ENCODE measurements at regions not wholly inside any gene's neighbourhood (a gene's known extent, or its start where the extent isn't known, plus 50 kb on each side); places are given as distances from the start of the nearest gene placed in this dataset.

DNA sequence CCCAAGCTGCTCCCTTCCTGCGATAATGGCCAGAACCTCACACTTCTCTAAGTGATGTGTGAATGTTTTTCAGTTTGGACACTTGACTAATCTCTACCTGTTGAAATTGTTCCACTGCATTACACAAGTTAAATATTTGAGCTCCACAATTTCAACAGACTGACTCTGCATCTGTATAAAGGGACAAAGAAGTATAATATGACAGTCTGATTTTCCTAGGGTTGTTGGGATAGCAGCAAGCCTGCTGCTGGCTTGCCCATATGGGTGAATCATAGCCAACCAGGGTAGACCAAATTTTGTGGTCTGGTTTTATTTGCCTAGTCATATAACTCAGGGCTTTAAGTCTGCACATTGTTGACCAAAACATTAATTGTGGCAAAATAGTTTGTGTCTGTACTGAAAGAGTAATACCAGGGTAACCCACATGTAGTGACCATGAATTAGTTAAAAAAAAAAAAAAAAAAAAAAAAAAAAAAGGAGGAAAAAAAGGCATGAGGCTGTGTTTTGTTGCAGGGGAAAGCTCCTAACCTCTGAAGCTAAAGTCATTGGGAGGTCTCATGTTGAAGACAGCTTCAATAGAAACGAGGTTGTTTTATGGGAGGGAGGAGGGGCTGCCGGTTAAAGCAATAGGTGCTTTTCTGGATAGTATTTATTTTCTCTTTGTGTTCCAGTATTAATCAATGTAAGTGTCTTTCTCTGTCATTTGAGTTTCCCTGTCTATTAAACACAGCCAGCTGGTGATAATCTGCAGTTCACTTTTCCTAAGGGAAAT, 534.2 kb downstream of the RAB28 start:
- ATAC-seq (ENCODE audit: insufficient number of reproducible peaks, low FRiP score, low read depth), result no peak
- Histone ChIP-seq H3K9me3 (no peaks in the 10 kb centered on the region), H3K4me3 (no peak overlapping the region), H3K27ac (no peak overlapping the region), H3K4me1 (ENCODE audit: control insufficient read depth in 1 of 2, low read depth in 2 of 2) (peaks cover 0 to 6% of the 10 kb centered on the region in 2 donors), H3K36me3 (no peaks in the 10 kb centered on the region), H3K27me3 (replicated peaks; ENCODE audit: insufficient read depth) (no peaks in the 10 kb centered on the region)
- DNase-seq (ENCODE audit: low spot score), result no peak
- no peak for TF ChIP-seq CTCF (IDR thresholded peaks at IDR 0.05)

- H3K4me1 ChIP-seq (ENCODE audit: control insufficient read depth in 1 of 2, low read depth in 2 of 2), result peaks cover 6 to 8% of the 10 kb centered on the region in 2 donors
- no peak overlapping the region for H3K27ac ChIP-seq
- H3K27me3 ChIP-seq (replicated peaks; ENCODE audit: insufficient read depth), result no peaks in the 10 kb centered on the region
- no peak for TF ChIP-seq CTCF (IDR thresholded peaks at IDR 0.05)
- H3K36me3 ChIP-seq, result no peaks in the 10 kb centered on the region
- no peaks in the 10 kb centered on the region for H3K9me3 ChIP-seq
- ATAC-seq (ENCODE audit: insufficient number of reproducible peaks, low FRiP score, low read depth) (no peak), DNase-seq (ENCODE audit: low spot score) (no peak)
- H3K4me3 ChIP-seq, result no peak overlapping the region
Measured at GRCh38 chr4:12943069-12943468, 541.1 kb downstream of the RAB28 start.

DNA sequence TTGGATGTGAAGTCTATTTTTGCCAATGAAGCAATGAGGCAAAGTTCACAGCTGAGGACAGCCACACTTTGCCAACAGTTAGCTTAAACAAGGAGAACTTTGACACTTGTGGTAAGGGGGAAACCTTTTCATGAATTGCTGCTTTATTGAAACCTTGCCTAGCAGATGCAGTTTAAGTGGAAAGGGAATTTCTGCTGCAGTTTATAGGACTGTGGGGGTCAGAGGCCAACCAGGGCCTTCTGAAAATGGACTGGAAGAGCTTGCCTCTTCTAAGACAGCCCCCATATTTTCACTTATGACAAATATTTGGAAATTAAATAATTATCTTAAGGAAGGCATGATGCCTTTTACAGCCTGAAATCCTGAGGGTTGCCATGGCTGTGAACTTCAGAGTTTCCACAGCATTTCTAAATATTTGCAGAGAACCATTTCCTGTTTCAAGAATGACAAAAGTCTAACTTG, 550.3 kb downstream of the RAB28 start:
- DNase-seq (ENCODE audit: low spot score) (no peak), ATAC-seq (ENCODE audit: insufficient number of reproducible peaks, low FRiP score, low read depth) (no peak)
- no peak for TF ChIP-seq CTCF (IDR thresholded peaks at IDR 0.05)
- H3K4me3 ChIP-seq, result no peak overlapping the region
- no peaks in the 10 kb centered on the region for H3K9me3 ChIP-seq
- no peaks in the 10 kb centered on the region for H3K27me3 ChIP-seq (replicated peaks; ENCODE audit: insufficient read depth)
- no peaks in the 10 kb centered on the region for H3K36me3 ChIP-seq
- peaks cover 5 to 12% of the 10 kb centered on the region in 2 donors for H3K4me1 ChIP-seq (ENCODE audit: control insufficient read depth in 1 of 2, low read depth in 2 of 2)
- H3K27ac ChIP-seq, result peak overlapping the region in 1 of 2 donors; percentile 13

DNA sequence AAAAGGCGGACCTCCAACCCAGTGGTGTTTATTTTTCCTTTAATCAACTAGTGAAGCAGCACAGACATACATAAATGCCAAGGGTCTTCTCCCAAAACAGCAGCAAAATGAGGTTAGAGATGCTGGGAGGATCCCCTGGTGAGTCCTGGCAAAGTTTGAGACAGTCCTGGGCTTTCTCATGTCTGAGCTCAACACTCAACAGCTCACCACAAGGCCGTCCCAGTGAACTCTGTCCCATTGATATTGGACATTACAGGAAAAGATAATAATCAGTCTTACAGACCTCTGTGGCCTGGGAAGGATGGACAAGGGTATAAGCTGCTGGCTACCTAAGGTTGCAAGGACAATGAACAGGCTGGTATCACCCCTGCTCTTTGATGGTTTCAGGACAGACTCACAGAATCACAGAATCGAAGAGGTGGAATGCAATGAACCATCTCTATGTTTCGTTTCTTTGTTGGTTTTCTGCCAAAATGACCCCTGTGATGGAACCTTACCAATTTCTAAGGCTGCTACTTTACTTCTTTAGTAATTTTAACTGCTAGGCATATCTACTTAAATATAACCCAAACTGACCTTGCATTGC, 551.8 kb downstream of the RAB28 start:
- peaks cover 5 to 12% of the 10 kb centered on the region in 2 donors for H3K4me1 ChIP-seq (ENCODE audit: control insufficient read depth in 1 of 2, low read depth in 2 of 2)
- H3K4me3 ChIP-seq, result no peak overlapping the region
- DNase-seq (ENCODE audit: low spot score) (no peak), ATAC-seq (ENCODE audit: insufficient number of reproducible peaks, low FRiP score, low read depth) (no peak)
- H3K36me3 ChIP-seq, result no peaks in the 10 kb centered on the region
- TF ChIP-seq CTCF (IDR thresholded peaks at IDR 0.05), result no peak
- no peak overlapping the region for H3K27ac ChIP-seq
- H3K27me3 ChIP-seq (replicated peaks; ENCODE audit: insufficient read depth), result no peaks in the 10 kb centered on the region
- H3K9me3 ChIP-seq, result no peaks in the 10 kb centered on the region

- no peak overlapping the region for H3K4me3 ChIP-seq
- H3K27me3 ChIP-seq (replicated peaks; ENCODE audit: insufficient read depth), result no peaks in the 10 kb centered on the region
- no peak overlapping the region for H3K27ac ChIP-seq
- DNase-seq (ENCODE audit: low spot score) (no peak), ATAC-seq (ENCODE audit: insufficient number of reproducible peaks, low FRiP score, low read depth) (no peak)
- H3K4me1 ChIP-seq (ENCODE audit: control insufficient read depth in 1 of 2, low read depth in 2 of 2), result peaks cover 5 to 12% of the 10 kb centered on the region in 2 donors
- no peak for TF ChIP-seq CTCF (IDR thresholded peaks at IDR 0.05)
- H3K9me3 ChIP-seq, result no peaks in the 10 kb centered on the region
- H3K36me3 ChIP-seq, result no peaks in the 10 kb centered on the region
Measured at GRCh38 chr4:12929784-12930183, 554.4 kb downstream of the RAB28 start.
